Liver (tissue), 3 donors: ENCODE measurements at regions not wholly inside any gene's neighbourhood (a gene's known extent, or its start where the extent isn't known, plus 50 kb on each side); places are given as distances from the start of the nearest gene placed in this dataset.

ENCODE experiments used
- ATF3 ChIP-seq: IDR thresholded peaks from 2 replicates; pipeline ENCODE4 v1.6.1; 2016; ENCODE audit warnings: antibody characterized with exemption
- CTCF ChIP-seq: fragments of 150-350 bp; IDR thresholded peaks from 2 replicates; pipeline ENCODE4 v1.5.1; 2017; ENCODE audit warnings: improper control_type of control experiment, low read depth, low read length; ENCODE audit not compliant: missing input control
- GABPA ChIP-seq, 2 donors: IDR thresholded peaks in 1 of 2; conservative IDR thresholded peaks in 1 of 2; 2 replicates each; pipeline ENCODE4 v1.6.1; 2016; ENCODE audit warnings: antibody characterized with exemption in 2 of 2, mild to moderate bottlenecking in 1 of 2, moderate library complexity in 1 of 2
- JUND ChIP-seq, 2 donors: IDR thresholded peaks; 2 replicates each; pipeline ENCODE4 v1.6.1; 2016; ENCODE audit warnings: antibody characterized with exemption in 2 of 2
- MAX ChIP-seq: IDR thresholded peaks from 2 replicates; pipeline ENCODE4 v1.6.1; 2016; ENCODE audit warnings: antibody characterized with exemption
- REST ChIP-seq: IDR thresholded peaks from 2 replicates; pipeline ENCODE4 v1.6.1; 2016; ENCODE audit warnings: antibody characterized with exemption, mild to moderate bottlenecking
- YY1 ChIP-seq: IDR thresholded peaks from 2 replicates; pipeline ENCODE4 v1.6.1; 2016; ENCODE audit warnings: antibody characterized with exemption, mild to moderate bottlenecking
- donor health status: healthy.
- donor health status: healthy.

- TF ChIP-seq CTCF: no peak
- no peak for TF ChIP-seq JUND (IDR thresholded peaks at IDR 0.05)
- TF ChIP-seq YY1: no peak
- TF ChIP-seq REST: no peak
- no peak for TF ChIP-seq MAX
- no peak for TF ChIP-seq ATF3
- TF ChIP-seq GABPA (IDR thresholded peaks at IDR 0.05 in 1 of 2, conservative IDR thresholded peaks at IDR 0.05 in 1 of 2): no peak
These were observed 567.3 kb upstream of the ADAMTS5 start for GRCh38 chr21:27534206-27534605.
